NK-92 treated with Interleukin-12 subunit alpha and Interleukin-12 subunit beta, amount 100 ng/mL, for 24 hours (cell line): ENCODE measurements at regions not wholly inside any gene's neighbourhood (a gene's known extent, or its start where the extent isn't known, plus 50 kb on each side); places are given as distances from the start of the nearest gene placed in this dataset.

Experiments
- DNase-seq: peaks from one replicate; lab custom pipeline; 2025; lab: John Stamatoyannopoulos, UW

- no peak for DNase-seq
Observed at GRCh38 chr4:137200322-137200721, 332.0 kb downstream of the PCDH18 start.

GRCh38 chr4:137198791-137199190 is 333.5 kb downstream of the PCDH18 start:
- no peak for DNase-seq

- no peak for DNase-seq
Observed at GRCh38 chr4:137194670-137195069, 337.6 kb downstream of the PCDH18 start.

GRCh38 chr4:137193564-137193963 is 338.7 kb downstream of the PCDH18 start:
- DNase-seq = no peak

GRCh38 chr4:137181293-137181899 is 350.9 kb downstream of the PCDH18 start:
- no peak for DNase-seq

GRCh38 chr4:137180349-137180748 is 351.9 kb downstream of the PCDH18 start:
- DNase-seq = no peak

- DNase-seq = no peak
Observed at GRCh38 chr4:137156807-137157206, 375.5 kb downstream of the PCDH18 start.

GRCh38 chr4:137156054-137156453 is 376.2 kb downstream of the PCDH18 start:
- DNase-seq = no peak

- DNase-seq = no peak
Observed at GRCh38 chr4:137131201-137131600, 401.1 kb downstream of the PCDH18 start.

- DNase-seq = no peak
Observed at GRCh38 chr4:137129845-137130244, 402.4 kb downstream of the PCDH18 start.

- DNase-seq = no peak
Observed at GRCh38 chr4:137129441-137129840, 402.9 kb downstream of the PCDH18 start.

GRCh38 chr4:137125011-137125410 is 407.3 kb downstream of the PCDH18 start:
- DNase-seq = no peak

- no peak for DNase-seq
Observed at GRCh38 chr4:137124278-137124932, 407.9 kb downstream of the PCDH18 start.

- DNase-seq = no peak
Observed at GRCh38 chr4:137122876-137123275, 409.4 kb downstream of the PCDH18 start.

GRCh38 chr4:137116144-137116543 is 416.1 kb downstream of the PCDH18 start:
- no peak for DNase-seq

GRCh38 chr4:137106733-137107132 is 425.6 kb downstream of the PCDH18 start:
- no peak for DNase-seq

GRCh38 chr4:137106287-137106686 is 426.0 kb downstream of the PCDH18 start:
- DNase-seq = no peak

GRCh38 chr4:137090951-137091350 is 441.3 kb downstream of the PCDH18 start:
- DNase-seq = no peak

- no peak for DNase-seq
Observed at GRCh38 chr4:137083571-137084135, 448.6 kb downstream of the PCDH18 start.

- no peak for DNase-seq
Observed at GRCh38 chr4:137082061-137082460, 450.2 kb downstream of the PCDH18 start.

- no peak for DNase-seq
Observed at GRCh38 chr4:137076908-137077307, 455.4 kb downstream of the PCDH18 start.

- DNase-seq = no peak
Observed at GRCh38 chr4:137075586-137075985, 456.7 kb downstream of the PCDH18 start.

GRCh38 chr4:137070614-137071013 is 461.7 kb downstream of the PCDH18 start:
- DNase-seq = no peak

- no peak for DNase-seq
Observed at GRCh38 chr4:137069473-137069872, 462.8 kb downstream of the PCDH18 start.
